ENCODE measurements at regions not wholly inside any gene's neighbourhood (a gene's known extent, or its start where the extent isn't known, plus 50 kb on each side); places are given as distances from the start of the nearest gene placed in this dataset.

GRCh38 chr13:61935710-61936109 lies 520.1 kb upstream of the PCDH20 start:
- Histone ChIP-seq H3K4me2 (ENCODE audit: low read depth, low read length) (no peak overlapping the region), H4K5ac (ENCODE audit: low read depth, low read length) (no peak overlapping the region), H2AK9ac (replicated peaks; ENCODE audit: low read depth, low read length, poor library complexity) (no peak overlapping the region), H4K20me1 (ENCODE audit: insufficient read depth, low read length) (no peaks in the 10 kb centered on the region), H3K36me3 (ENCODE audit: control insufficient read depth, insufficient read depth, low read length) (no peaks in the 10 kb centered on the region), H3K9me1 (ENCODE audit: insufficient read depth, low read length) (no peaks in the 10 kb centered on the region), H2BK120ac (ENCODE audit: low read depth, low read length) (no peak overlapping the region), H4K91ac (ENCODE audit: insufficient read depth, low read depth, low read length) (no peak overlapping the region), H3K4me1 (ENCODE audit: control insufficient read depth, insufficient read depth, low read length) (no peaks in the 10 kb centered on the region), H3K23ac (ENCODE audit: low read depth, low read length) (no peak overlapping the region), H2AFZ (replicated peaks; ENCODE audit: low read length, poor library complexity) (no peak overlapping the region), H3K9me3 (ENCODE audit: control insufficient read depth, insufficient read depth, low read length) (no peaks in the 10 kb centered on the region), H3K79me1 (ENCODE audit: low read depth in 1 of 2, low read length in 2 of 2) (no peaks in the 10 kb centered on the region), H2AK5ac (ENCODE audit: low read depth, low read length) (no peak overlapping the region), H3K27me3 (ENCODE audit: control insufficient read depth, insufficient read depth, low read length) (no peaks in the 10 kb centered on the region), H2BK20ac (ENCODE audit: low read depth, low read length) (no peak overlapping the region), H3K4ac (ENCODE audit: low read depth, low read length) (no peak overlapping the region), H3K56ac (ENCODE audit: extremely low read depth, insufficient read depth, low read length) (no peak overlapping the region), H3K14ac (replicated peaks; ENCODE audit: low read depth, low read length) (no peak overlapping the region), H3K4me3 (ENCODE audit: insufficient read depth, low read depth, low read length) (no peak overlapping the region), H4K8ac (ENCODE audit: low read depth in 2 of 2, low read length in 2 of 2) (no peak overlapping the region), H3K9ac (ENCODE audit: low read depth, low read length) (no peak overlapping the region), H3K18ac (ENCODE audit: low read depth, low read length) (no peak overlapping the region), H2BK15ac (ENCODE audit: low read depth, low read length) (no peak overlapping the region), H3K27ac (ENCODE audit: insufficient read depth, low read length) (no peak overlapping the region), H2BK5ac (ENCODE audit: low read depth, low read length, poor library complexity, severe bottlenecking) (no peak overlapping the region)
- intact Hi-C loops (cut with micrococcal nuclease) (no loop called here), in situ Hi-C loops (cut with MboI; ENCODE audit: low sequenced_read_pairs) (no loop called here), dilution Hi-C loops (cut with HindIII; ENCODE audit: low sequenced_read_pairs, unreplicated experiment) (no loop called here)
- BruUV-seq (replicated peaks), result no TSS peak
- DNase-seq (no peak), ATAC-seq (ENCODE audit: low read depth) (no peak)
- CTCF ChIA-PET, result no interaction called here
- POLR2A ChIA-PET (ENCODE audit: unreplicated experiment), result no interaction called here
- TF ChIP-seq BHLHE40 (IDR thresholded peaks at IDR 0.05; ENCODE audit: low read depth, low read length), result no peak
- no peak for TF ChIP-seq RCOR1 (IDR thresholded peaks at IDR 0.05; ENCODE audit: insufficient replicate concordance, low read length)
- no peak for TF ChIP-seq CTCF (conservative IDR thresholded peaks at IDR 0.05; ENCODE audit: low read depth, low read length)
- TF ChIP-seq FOS (IDR thresholded peaks at IDR 0.05; ENCODE audit: low read depth, low read length), result no peak
- TF ChIP-seq SMC3 (IDR thresholded peaks at IDR 0.05; ENCODE audit: low read depth, low read length), result no peak
- TF ChIP-seq ELK1 (IDR thresholded peaks at IDR 0.05; ENCODE audit: borderline replicate concordance, low read depth, low read length), result no peak
- no peak for TF ChIP-seq RAD21 (IDR thresholded peaks at IDR 0.05; ENCODE audit: low read length)
- no peak for TF ChIP-seq CEBPB (IDR thresholded peaks at IDR 0.05; ENCODE audit: low read depth, low read length)
- TF ChIP-seq MXI1 (IDR thresholded peaks at IDR 0.05; ENCODE audit: borderline replicate concordance, low read depth, low read length), result no peak
- no peak for TF ChIP-seq USF2 (IDR thresholded peaks at IDR 0.05; ENCODE audit: low read depth, low read length)
- no peak for TF ChIP-seq CHD1 (IDR thresholded peaks at IDR 0.05; ENCODE audit: low read depth, low read length)
- TF ChIP-seq RFX5 (IDR thresholded peaks at IDR 0.05; ENCODE audit: low read depth, low read length), result no peak
- TF ChIP-seq MAZ (IDR thresholded peaks at IDR 0.05; ENCODE audit: borderline replicate concordance, low read depth, low read length), result no peak
- TF ChIP-seq MAFK (IDR thresholded peaks at IDR 0.05; ENCODE audit: low read depth, low read length), result no peak
- no peak for TF ChIP-seq POLR2A (IDR thresholded peaks at IDR 0.05; ENCODE audit: low read depth, low read length)
- no CpG with 5 or more reads among the region's 1 CpG for WGBS, 2 experiments (ENCODE audit: extremely low coverage in 2 of 2, insufficient read length in 1 of 2)
